Activated T-helper 17 cell treated with anti-CD3 and anti-CD28 coated beads, Interleukin-2, amount 50 U/mL, for 72 hours (primary cell): ENCODE measurements at regions not wholly inside any gene's neighbourhood (a gene's known extent, or its start where the extent isn't known, plus 50 kb on each side); places are given as distances from the start of the nearest gene placed in this dataset.

Source experiments
- ATAC-seq: fragments of 150-1000 bp; cut with Tn5 transposase; replicated peaks from 2 replicates; pipeline ENCODE4 v1.10.0; 2021; ENCODE audit warnings: mild to moderate bottlenecking, moderate library complexity
- H3K27ac Mint-ChIP-seq: one replicate; pipeline ENCODE4 v1.8.0; 2022; ENCODE audit warnings: mixed read lengths
- H3K27me3 Mint-ChIP-seq: one replicate; pipeline ENCODE4 v1.8.0; 2022; ENCODE audit warnings: mixed read lengths
- H3K36me3 Mint-ChIP-seq: one replicate; pipeline ENCODE4 v1.8.0; 2022; ENCODE audit warnings: low read depth, mild to moderate bottlenecking, mixed read lengths
- H3K4me1 Mint-ChIP-seq: one replicate; pipeline ENCODE4 v1.8.0; 2022; ENCODE audit warnings: mixed read lengths
- H3K4me3 Mint-ChIP-seq: one replicate; pipeline ENCODE4 v1.8.0; 2022; ENCODE audit warnings: mild to moderate bottlenecking, mixed read lengths
- H3K9me3 Mint-ChIP-seq: one replicate; pipeline ENCODE4 v1.8.0; 2022; ENCODE audit warnings: mixed read lengths

DNA sequence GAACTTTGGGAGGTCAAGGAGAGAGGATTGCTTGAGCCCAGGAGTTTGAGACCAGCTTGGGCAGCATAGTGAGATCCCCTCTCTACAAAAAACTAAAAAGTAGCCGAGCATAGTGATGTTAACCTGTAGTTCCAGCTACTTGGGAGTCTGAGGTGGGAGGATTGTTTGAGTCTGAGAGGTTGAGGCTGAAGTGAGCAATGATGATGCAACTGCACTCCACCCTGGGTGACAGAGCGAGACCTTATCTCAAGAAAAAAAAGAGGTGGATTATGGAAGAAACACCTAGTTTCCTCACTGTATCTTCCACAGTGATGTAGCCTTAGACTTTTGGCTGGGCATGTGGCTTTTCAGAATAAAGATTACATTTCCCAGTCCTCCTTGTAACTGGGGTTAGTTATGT, 237.2 kb upstream of the SPRED2 start:
- Mint-ChIP-seq H3K27me3 (peaks cover 11% of the 10 kb centered on the region), H3K4me3 (no peak overlapping the region), H3K36me3 (no peaks in the 10 kb centered on the region), H3K4me1 (no peaks in the 10 kb centered on the region), H3K27ac (no peak overlapping the region), H3K9me3 (peaks cover 7% of the 10 kb centered on the region)
- ATAC-seq, result no peak

- no peak overlapping the region for H3K27ac Mint-ChIP-seq
- H3K4me1 Mint-ChIP-seq, result no peaks in the 10 kb centered on the region
- H3K4me3 Mint-ChIP-seq, result no peak overlapping the region
- no peaks in the 10 kb centered on the region for H3K36me3 Mint-ChIP-seq
- peaks cover 11% of the 10 kb centered on the region for H3K27me3 Mint-ChIP-seq
- ATAC-seq, result no peak
- peaks cover 7% of the 10 kb centered on the region for H3K9me3 Mint-ChIP-seq
These were observed 236.3 kb upstream of the SPRED2 start for GRCh38 chr2:65668744-65669143.

DNA sequence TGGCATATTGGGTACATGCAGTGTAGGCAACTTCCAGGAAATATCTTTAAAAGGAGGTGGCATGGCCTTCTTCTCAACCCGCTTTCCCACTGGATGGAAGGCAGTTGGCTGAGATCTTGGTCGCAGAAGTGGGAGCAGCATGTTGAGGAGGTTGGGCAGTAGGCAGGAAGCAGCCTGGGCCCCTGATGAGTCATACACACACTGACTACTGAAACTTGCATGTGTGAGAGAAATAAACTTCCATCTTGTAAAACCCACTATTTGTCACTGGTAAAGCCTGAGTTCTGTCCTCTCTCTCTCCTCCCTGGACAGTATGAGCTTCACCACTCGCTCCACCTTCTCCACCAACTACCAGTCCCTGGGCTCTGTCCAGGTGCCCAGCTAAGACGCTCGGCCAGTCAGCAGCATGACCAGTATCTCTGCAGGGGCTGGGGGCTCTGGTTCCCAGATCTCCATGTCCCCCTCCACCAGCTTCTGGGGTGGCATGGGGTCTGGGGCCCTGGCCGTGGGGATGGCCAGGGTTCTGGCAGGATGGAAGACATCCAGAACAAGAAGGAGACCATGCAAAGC, 233.8 kb upstream of the SPRED2 start:
- H3K9me3 Mint-ChIP-seq, result peaks cover 7% of the 10 kb centered on the region
- H3K4me1 Mint-ChIP-seq, result no peaks in the 10 kb centered on the region
- no peak overlapping the region for H3K27ac Mint-ChIP-seq
- H3K27me3 Mint-ChIP-seq, result peaks cover 25% of the 10 kb centered on the region
- no peaks in the 10 kb centered on the region for H3K36me3 Mint-ChIP-seq
- ATAC-seq, result peak; percentile 52
- no peak overlapping the region for H3K4me3 Mint-ChIP-seq

DNA sequence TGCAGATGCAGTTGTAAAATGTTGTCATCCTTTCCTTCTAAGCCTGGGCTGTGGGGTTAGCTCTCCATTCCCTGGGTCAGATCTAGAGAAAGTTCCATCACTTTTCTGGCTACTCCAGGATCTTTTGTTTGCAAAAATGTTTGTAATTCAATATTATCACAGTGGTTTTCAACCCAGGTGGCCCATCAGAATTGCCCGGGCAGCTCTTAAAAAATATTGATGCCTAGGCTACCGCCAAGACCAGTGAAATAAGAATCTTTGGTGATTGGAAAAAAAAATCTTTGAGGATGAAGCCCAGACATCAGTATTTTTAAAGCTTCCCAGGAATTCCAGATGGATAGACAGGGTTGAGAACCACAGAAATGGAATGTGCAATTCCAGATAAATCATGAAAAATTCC, 232.5 kb upstream of the SPRED2 start:
- no peak overlapping the region for H3K27ac Mint-ChIP-seq

DNA sequence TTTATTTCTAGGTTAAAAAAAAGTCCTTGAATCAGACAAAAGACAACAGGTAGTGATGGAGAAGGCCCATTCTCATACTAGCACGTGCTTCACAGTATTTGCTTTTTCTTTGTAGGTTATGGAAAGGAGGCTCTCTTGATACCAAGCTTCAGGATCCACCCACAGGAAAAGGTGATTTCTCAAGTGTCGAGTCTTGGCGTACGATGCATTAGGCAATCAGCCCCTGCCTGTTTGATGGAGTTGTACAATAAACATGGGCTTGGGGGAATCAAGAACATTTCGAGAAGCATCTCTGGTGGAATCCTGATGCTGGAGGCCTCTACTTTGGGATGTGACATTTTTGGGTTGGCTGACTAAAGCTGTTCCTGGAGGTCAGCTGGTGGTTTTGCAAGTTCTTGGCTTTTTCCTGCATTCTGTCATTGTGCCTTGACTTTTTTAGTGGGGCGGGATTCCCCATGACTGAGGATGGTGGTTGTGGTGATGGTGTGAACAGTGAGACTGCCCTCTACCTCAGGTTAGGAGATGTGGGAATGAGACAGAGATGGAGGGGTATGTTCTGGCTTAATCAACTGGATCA, 231.5 kb upstream of the SPRED2 start:
- Mint-ChIP-seq H3K27ac (no peak overlapping the region), H3K4me1 (no peaks in the 10 kb centered on the region), H3K9me3 (peaks cover 4% of the 10 kb centered on the region), H3K27me3 (peaks cover 23% of the 10 kb centered on the region), H3K36me3 (no peaks in the 10 kb centered on the region), H3K4me3 (no peak overlapping the region)
- no peak for ATAC-seq

More for the DNA sequence above, 232.5 kb upstream of the SPRED2 start:
- peaks cover 27% of the 10 kb centered on the region for H3K27me3 Mint-ChIP-seq
- no peak overlapping the region for H3K4me3 Mint-ChIP-seq
- no peaks in the 10 kb centered on the region for H3K36me3 Mint-ChIP-seq
- no peak for ATAC-seq
- H3K9me3 Mint-ChIP-seq, result peaks cover 7% of the 10 kb centered on the region
- H3K4me1 Mint-ChIP-seq, result no peaks in the 10 kb centered on the region

- no peak overlapping the region for H3K4me3 Mint-ChIP-seq
- H3K4me1 Mint-ChIP-seq, result no peaks in the 10 kb centered on the region
- H3K9me3 Mint-ChIP-seq, result no peaks in the 10 kb centered on the region
- no peak overlapping the region for H3K27ac Mint-ChIP-seq
- peaks cover 23% of the 10 kb centered on the region for H3K27me3 Mint-ChIP-seq
- no peaks in the 10 kb centered on the region for H3K36me3 Mint-ChIP-seq
- no peak for ATAC-seq
These were observed 230.4 kb upstream of the SPRED2 start for GRCh38 chr2:65662654-65663432.

GRCh38 chr2:65661980-65662653, 229.7 kb upstream of the SPRED2 start:
- no peak for ATAC-seq
- H3K27ac Mint-ChIP-seq, result no peak overlapping the region
- no peaks in the 10 kb centered on the region for H3K4me1 Mint-ChIP-seq
- H3K27me3 Mint-ChIP-seq, result peaks cover 29% of the 10 kb centered on the region
- no peaks in the 10 kb centered on the region for H3K36me3 Mint-ChIP-seq
- no peak overlapping the region for H3K4me3 Mint-ChIP-seq
- H3K9me3 Mint-ChIP-seq, result no peaks in the 10 kb centered on the region

- H3K27ac Mint-ChIP-seq, result no peak overlapping the region
- H3K27me3 Mint-ChIP-seq, result peaks cover 28% of the 10 kb centered on the region
- no peak for ATAC-seq
- no peaks in the 10 kb centered on the region for H3K9me3 Mint-ChIP-seq
- H3K4me1 Mint-ChIP-seq, result no peaks in the 10 kb centered on the region
- no peaks in the 10 kb centered on the region for H3K36me3 Mint-ChIP-seq
- no peak overlapping the region for H3K4me3 Mint-ChIP-seq
These were observed 227.9 kb upstream of the SPRED2 start for GRCh38 chr2:65660340-65660739.

DNA sequence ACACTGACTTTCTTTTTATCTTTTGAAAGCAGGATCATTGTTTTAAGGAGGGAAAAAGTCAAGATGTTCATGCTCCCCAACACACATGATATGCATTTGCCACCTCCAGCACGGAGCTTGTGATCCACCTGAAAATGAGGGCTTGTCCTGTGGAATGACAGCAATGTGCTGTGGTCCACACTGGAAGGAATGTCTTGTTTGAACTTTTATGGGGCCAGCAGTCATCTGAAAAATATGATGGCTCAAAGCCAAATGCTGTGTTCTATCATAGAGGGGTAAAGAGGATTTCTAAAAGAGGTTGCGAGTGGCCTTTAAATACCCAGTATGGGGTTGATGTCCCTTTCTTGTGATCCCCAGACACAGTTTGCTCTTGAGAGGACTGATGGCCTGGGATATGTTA, 226.5 kb upstream of the SPRED2 start:
- H3K9me3 Mint-ChIP-seq, result no peaks in the 10 kb centered on the region
- no peak overlapping the region for H3K4me3 Mint-ChIP-seq
- no peaks in the 10 kb centered on the region for H3K4me1 Mint-ChIP-seq
- ATAC-seq, result no peak
- H3K36me3 Mint-ChIP-seq, result no peaks in the 10 kb centered on the region
- no peak overlapping the region for H3K27ac Mint-ChIP-seq
- peaks cover 24% of the 10 kb centered on the region for H3K27me3 Mint-ChIP-seq

DNA sequence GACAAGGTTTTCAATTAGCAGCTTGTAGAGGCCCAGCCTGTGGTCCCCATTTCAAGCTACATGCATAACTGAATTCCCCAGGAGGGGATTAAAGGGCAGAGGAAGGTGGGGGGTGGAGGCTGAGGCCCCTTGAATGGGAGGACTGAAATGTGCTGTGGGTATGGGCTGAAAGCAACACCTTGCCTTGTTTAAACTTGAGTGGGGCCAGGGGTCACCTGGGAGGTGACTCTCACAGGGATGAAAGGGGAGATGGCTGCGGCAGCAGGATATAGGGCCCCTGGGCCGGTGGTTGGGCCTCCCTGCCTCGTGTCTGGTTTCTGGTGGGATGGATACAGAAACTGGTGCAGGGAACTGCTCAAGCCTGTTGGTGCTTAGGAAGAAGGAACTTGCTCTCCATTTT, 225.9 kb upstream of the SPRED2 start:
- Mint-ChIP-seq H3K4me1 (no peaks in the 10 kb centered on the region), H3K27me3 (peaks cover 19% of the 10 kb centered on the region), H3K9me3 (no peaks in the 10 kb centered on the region), H3K36me3 (no peaks in the 10 kb centered on the region), H3K27ac (no peak overlapping the region), H3K4me3 (no peak overlapping the region)
- ATAC-seq, result no peak

DNA sequence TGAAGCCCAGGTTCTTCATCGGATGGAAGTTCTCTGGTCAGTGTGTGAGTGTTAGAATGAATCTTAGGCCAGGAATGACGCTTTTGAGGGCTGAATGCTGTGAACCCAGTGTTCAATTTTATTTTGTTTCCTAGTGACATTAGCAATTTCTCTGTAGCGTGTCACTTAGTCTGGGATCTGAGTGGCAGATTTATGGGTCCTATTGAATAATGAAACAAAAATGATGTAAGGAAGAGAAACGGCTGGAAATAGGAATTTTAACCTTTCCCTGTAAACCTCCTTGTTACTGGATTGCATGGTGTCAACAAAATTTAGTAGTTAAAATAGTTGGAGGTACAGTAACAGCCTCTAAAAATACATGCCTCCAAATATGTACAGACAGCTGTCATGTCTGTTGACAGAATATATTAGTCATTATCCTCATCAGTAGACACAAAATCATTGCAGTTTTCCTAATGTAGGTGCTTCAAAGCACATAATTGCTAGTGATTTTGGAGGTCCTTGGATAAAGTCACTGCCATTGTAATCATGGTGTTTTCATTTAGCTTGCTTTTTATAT, 223.8 kb upstream of the SPRED2 start:
- peaks cover 10% of the 10 kb centered on the region for H3K27me3 Mint-ChIP-seq
- H3K9me3 Mint-ChIP-seq, result no peaks in the 10 kb centered on the region
- H3K36me3 Mint-ChIP-seq, result no peaks in the 10 kb centered on the region
- no peak overlapping the region for H3K27ac Mint-ChIP-seq
- H3K4me3 Mint-ChIP-seq, result no peak overlapping the region
- H3K4me1 Mint-ChIP-seq, result no peaks in the 10 kb centered on the region
- ATAC-seq, result no peak

DNA sequence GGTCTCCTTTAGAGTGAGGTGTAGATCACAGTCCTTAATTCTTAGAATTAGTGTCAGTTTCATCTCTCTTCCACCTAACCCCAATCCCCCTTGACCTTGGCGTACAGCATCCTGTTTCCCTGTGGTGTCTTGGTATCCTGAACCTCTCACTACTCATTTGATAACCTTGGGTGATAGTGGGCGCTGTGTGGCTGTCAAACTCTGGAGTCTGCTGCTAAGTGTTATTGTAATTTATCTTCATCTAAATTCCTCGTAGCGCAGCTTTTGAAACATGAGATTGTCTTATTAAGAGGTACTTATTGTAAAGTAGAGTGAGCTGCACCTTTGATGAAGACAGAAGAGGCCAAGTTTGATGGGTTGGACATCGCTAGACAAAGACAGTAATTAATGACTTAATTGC, 222.6 kb upstream of the SPRED2 start:
- H3K27ac Mint-ChIP-seq, result no peak overlapping the region
- H3K4me3 Mint-ChIP-seq, result no peak overlapping the region
- no peaks in the 10 kb centered on the region for H3K36me3 Mint-ChIP-seq
- no peak for ATAC-seq
- no peaks in the 10 kb centered on the region for H3K9me3 Mint-ChIP-seq
- no peaks in the 10 kb centered on the region for H3K4me1 Mint-ChIP-seq
- H3K27me3 Mint-ChIP-seq, result peaks cover 8% of the 10 kb centered on the region

DNA sequence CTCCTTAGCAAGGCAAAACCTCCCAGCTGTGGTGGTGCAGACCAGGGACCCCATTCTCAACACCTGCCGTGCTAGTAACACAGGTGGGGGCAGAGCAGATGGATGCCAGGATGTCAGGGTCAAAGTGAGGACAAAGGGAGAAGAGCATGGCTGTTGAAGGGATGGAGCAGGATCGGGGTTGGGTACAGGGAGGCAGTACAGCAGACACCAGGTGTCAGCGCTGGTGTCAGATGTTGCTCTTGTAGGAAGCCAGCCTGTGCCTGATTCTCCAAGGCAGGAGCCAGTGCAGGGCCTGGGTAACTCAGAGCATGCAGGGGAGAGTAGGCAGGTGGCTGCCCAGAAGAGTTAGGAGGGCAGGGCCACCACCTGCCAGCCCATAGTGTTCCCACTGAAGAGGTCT, 222.1 kb upstream of the SPRED2 start:
- Mint-ChIP-seq H3K27me3 (peaks cover 8% of the 10 kb centered on the region), H3K9me3 (no peaks in the 10 kb centered on the region), H3K36me3 (no peaks in the 10 kb centered on the region), H3K4me1 (no peaks in the 10 kb centered on the region), H3K4me3 (no peak overlapping the region), H3K27ac (no peak overlapping the region)
- no peak for ATAC-seq

GRCh38 chr2:65652066-65652465, 219.7 kb upstream of the SPRED2 start:
- Mint-ChIP-seq H3K36me3 (no peaks in the 10 kb centered on the region), H3K27me3 (peaks cover under 1% of the 10 kb centered on the region), H3K9me3 (no peaks in the 10 kb centered on the region), H3K4me3 (no peak overlapping the region), H3K27ac (no peak overlapping the region), H3K4me1 (no peaks in the 10 kb centered on the region)
- no peak for ATAC-seq
